Endodermal cell (in vitro differentiated cells): ENCODE measurements at regions not wholly inside any gene's neighbourhood (a gene's known extent, or its start where the extent isn't known, plus 50 kb on each side); places are given as distances from the start of the nearest gene placed in this dataset.

Experiments used
- DNase-seq: peaks from one replicate; pipeline ENCODE4 v3.0.0-alpha.2; 2017
- H3K27ac ChIP-seq: 2 replicates; pipeline ENCODE4 v1.5.1; 2013; ENCODE audit warnings: mild to moderate bottlenecking, low read depth, low read length, moderate library complexity
- H3K27me3 ChIP-seq: 2 replicates; pipeline ENCODE4 v1.6.1; 2013; ENCODE audit warnings: mild to moderate bottlenecking, low read length, moderate library complexity; ENCODE audit not compliant: insufficient read depth, control insufficient read depth, poor library complexity, severe bottlenecking
- H3K36me3 ChIP-seq: 2 replicates; pipeline ENCODE4 v1.7.0; 2013; ENCODE audit warnings: mild to moderate bottlenecking, low read length, moderate library complexity; ENCODE audit not compliant: control insufficient read depth, insufficient read depth
- H3K4me1 ChIP-seq: one replicate; pipeline ENCODE4 v1.7.0; 2013; ENCODE audit warnings: low read length; ENCODE audit not compliant: control insufficient read depth, insufficient read depth
- H3K4me3 ChIP-seq: 2 replicates; pipeline ENCODE4 v1.5.1; 2013; ENCODE audit warnings: mild to moderate bottlenecking, low read length, moderate library complexity
- H3K9ac ChIP-seq: 2 replicates; pipeline ENCODE4 v1.6.1; 2013; ENCODE audit warnings: mild to moderate bottlenecking, low read length, moderate library complexity; ENCODE audit not compliant: poor library complexity, severe bottlenecking; ENCODE audit errors: extremely low read depth
- H3K9me3 ChIP-seq: 2 replicates; pipeline ENCODE4 v1.6.1; 2013; ENCODE audit warnings: mild to moderate bottlenecking, low read length, moderate library complexity; ENCODE audit not compliant: control insufficient read depth
- H3K27ac Mint-ChIP-seq: 2 replicates; pipeline ENCODE4 v1.8.0; 2020; ENCODE audit warnings: mixed read lengths
- H3K27me3 Mint-ChIP-seq: 2 replicates; pipeline ENCODE4 v1.8.0; 2021; ENCODE audit warnings: mild to moderate bottlenecking, mixed read lengths; ENCODE audit not compliant: insufficient read depth
- H3K36me3 Mint-ChIP-seq: 2 replicates; pipeline ENCODE4 v1.8.0; 2020; ENCODE audit warnings: low read depth, mixed read lengths
- H3K4me1 Mint-ChIP-seq: 2 replicates; pipeline ENCODE4 v1.8.0; 2020; ENCODE audit warnings: mixed read lengths
- H3K4me3 Mint-ChIP-seq: 2 replicates; pipeline ENCODE4 v1.8.0; 2020; ENCODE audit warnings: mild to moderate bottlenecking, moderate library complexity, mixed read lengths
- H3K9me3 Mint-ChIP-seq: 2 replicates; pipeline ENCODE4 v1.8.0; 2020; ENCODE audit warnings: mild to moderate bottlenecking, mixed read lengths
- CTCF ChIP-seq: fragments of 200-600 bp; sonication (generic); conservative IDR thresholded peaks from 2 replicates; pipeline ENCODE4 v1.5.0; 2021; ENCODE audit warnings: antibody characterized with exemption, mild to moderate bottlenecking
- WGBS, 2 experiments: methylation state at CpG; one replicate each; pipeline versions ENCODE4 v1.1.5 to v1.1.7; 2013; ENCODE audit warnings: missing lambda C conversion rate in 2 of 2, mixed read lengths in 1 of 2; ENCODE audit not compliant: insufficient coverage in 1 of 2, insufficient read length in 1 of 2; 5-methylcytosine and 5-hydroxymethylcytosine counted together

- no peaks in the 10 kb centered on the region for H3K36me3 ChIP-seq
- Mint-ChIP-seq H3K9me3 (no peaks in the 10 kb centered on the region), H3K4me3 (no peak overlapping the region), H3K27ac (no peak overlapping the region), H3K27me3 (no peaks in the 10 kb centered on the region), H3K4me1 (peaks cover 4% of the 10 kb centered on the region), H3K36me3 (no peaks in the 10 kb centered on the region)
- no peak overlapping the region for H3K4me3 ChIP-seq
- H3K27ac ChIP-seq = no peak overlapping the region
- TF ChIP-seq CTCF = no peak
- 88 to 94% methylated on average over 6 of the region's 6 CpGs for WGBS, 2 experiments
- no peaks in the 10 kb centered on the region for H3K9me3 ChIP-seq
- H3K27me3 ChIP-seq = no peaks in the 10 kb centered on the region
- H3K9ac ChIP-seq = no peak overlapping the region
- DNase-seq = no peak
- H3K4me1 ChIP-seq = no peaks in the 10 kb centered on the region
These were observed 70.5 kb upstream of the TOX2 start for GRCh38 chr20:43843965-43844660.

GRCh38 chr20:43843096-43843964, 71.3 kb upstream of the TOX2 start:
- Mint-ChIP-seq H3K4me3 (no peak overlapping the region), H3K27me3 (no peaks in the 10 kb centered on the region), H3K9me3 (no peaks in the 10 kb centered on the region), H3K27ac (no peak overlapping the region), H3K4me1 (peaks cover 4% of the 10 kb centered on the region), H3K36me3 (no peaks in the 10 kb centered on the region)
- Histone ChIP-seq H3K4me3 (no peak overlapping the region), H3K27ac (no peak overlapping the region), H3K27me3 (no peaks in the 10 kb centered on the region), H3K36me3 (no peaks in the 10 kb centered on the region), H3K9me3 (no peaks in the 10 kb centered on the region), H3K4me1 (no peaks in the 10 kb centered on the region), H3K9ac (no peak overlapping the region)
- no peak for DNase-seq
- no peak for TF ChIP-seq CTCF
- 84 to 88% methylated on average over 8 to 10 of the region's 10 CpGs for WGBS, 2 experiments

GRCh38 chr20:43842126-43843020, 72.3 kb upstream of the TOX2 start:
- 81 to 100% methylated on average over 4 to 9 of the region's 9 CpGs for WGBS, 2 experiments
- Histone ChIP-seq H3K27ac (no peak overlapping the region), H3K9ac (no peak overlapping the region), H3K4me3 (no peak overlapping the region), H3K4me1 (no peaks in the 10 kb centered on the region), H3K27me3 (no peaks in the 10 kb centered on the region), H3K9me3 (no peaks in the 10 kb centered on the region), H3K36me3 (no peaks in the 10 kb centered on the region)
- no peak for DNase-seq
- H3K36me3 Mint-ChIP-seq = no peaks in the 10 kb centered on the region
- TF ChIP-seq CTCF = no peak
- H3K27me3 Mint-ChIP-seq = no peaks in the 10 kb centered on the region
- no peak overlapping the region for H3K27ac Mint-ChIP-seq
- H3K9me3 Mint-ChIP-seq = no peaks in the 10 kb centered on the region
- H3K4me3 Mint-ChIP-seq = no peak overlapping the region
- peaks cover 4% of the 10 kb centered on the region for H3K4me1 Mint-ChIP-seq
